ENCODE measurements at regions not wholly inside any gene's neighbourhood (a gene's known extent, or its start where the extent isn't known, plus 50 kb on each side); places are given as distances from the start of the nearest gene placed in this dataset.

- no peak for TF ChIP-seq EZH2phosphoT487 (IDR thresholded peaks at IDR 0.05; ENCODE audit: low read length)
- no peak for TF ChIP-seq EZH2 (optimal IDR thresholded peaks at IDR 0.05; ENCODE audit: low read depth, low read length)
Measured at GRCh38 chr17:59451706-59452105, 113.7 kb upstream of the DHX40 start.

Data from MM.1S (cell line).